ENCODE measurements at regions not wholly inside any gene's neighbourhood (a gene's known extent, or its start where the extent isn't known, plus 50 kb on each side); places are given as distances from the start of the nearest gene placed in this dataset.
"Not testable (repeated sequence)": the region's sequence is repeated elsewhere in the genome, so short reads cannot be mapped to it uniquely, and the experiment has no call there.

DNA sequence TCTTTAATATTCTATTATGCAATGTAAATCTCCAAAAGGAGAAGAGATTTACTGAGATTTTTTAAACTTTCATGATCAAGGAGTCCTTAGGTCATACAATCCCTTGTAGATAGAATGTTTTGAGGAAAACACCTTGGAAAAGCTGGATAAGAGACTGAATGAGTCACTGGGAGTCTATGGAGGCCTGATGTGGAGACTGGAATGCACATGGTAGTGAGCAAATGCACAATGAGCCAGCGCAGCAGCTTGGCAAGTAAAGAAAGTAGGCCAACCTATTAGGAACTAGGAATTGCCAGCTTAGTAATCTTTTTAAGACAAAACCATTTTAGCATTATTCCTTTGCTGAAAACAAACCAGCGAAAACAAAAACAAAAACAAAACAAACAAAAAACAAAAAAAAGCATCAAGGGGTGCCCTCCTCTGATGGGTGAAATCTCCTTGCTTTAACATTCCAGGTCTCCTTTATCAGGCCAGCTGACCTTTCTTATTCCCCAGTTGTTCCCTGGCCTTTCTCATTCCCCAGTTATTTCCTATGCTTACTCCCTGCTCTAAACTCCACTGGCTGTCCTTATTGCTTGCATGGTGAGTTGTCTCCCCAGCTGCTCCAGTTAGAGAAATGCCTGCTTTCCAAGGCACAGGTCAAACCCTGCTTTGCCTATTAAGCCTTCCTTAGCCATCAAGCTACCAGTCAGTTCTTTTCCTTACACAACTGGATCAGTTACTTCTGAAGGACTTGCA is 135.8 kb downstream of the PLCE1 start:
- DNase-seq: no peak

DNA sequence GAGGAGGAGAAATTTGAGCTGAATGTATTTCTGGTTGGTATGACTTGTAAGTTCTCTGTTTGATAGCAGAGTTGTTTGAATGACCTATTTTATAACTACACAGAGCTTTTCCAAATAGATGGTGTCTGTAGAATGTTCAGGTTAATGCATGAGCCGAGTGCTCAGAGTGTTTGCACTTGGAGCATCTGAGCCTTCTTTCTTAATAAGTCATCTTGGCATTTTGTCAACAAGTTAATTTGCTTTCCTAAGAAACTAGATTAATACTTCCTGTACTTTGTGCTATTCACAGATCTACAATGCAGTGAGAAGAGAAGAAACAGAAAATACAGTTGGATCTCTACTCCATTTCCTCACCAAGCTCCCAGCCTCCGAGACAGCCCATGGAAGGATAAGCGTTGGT is 138.2 kb downstream of the PLCE1 start:
- no peak for DNase-seq

DNA sequence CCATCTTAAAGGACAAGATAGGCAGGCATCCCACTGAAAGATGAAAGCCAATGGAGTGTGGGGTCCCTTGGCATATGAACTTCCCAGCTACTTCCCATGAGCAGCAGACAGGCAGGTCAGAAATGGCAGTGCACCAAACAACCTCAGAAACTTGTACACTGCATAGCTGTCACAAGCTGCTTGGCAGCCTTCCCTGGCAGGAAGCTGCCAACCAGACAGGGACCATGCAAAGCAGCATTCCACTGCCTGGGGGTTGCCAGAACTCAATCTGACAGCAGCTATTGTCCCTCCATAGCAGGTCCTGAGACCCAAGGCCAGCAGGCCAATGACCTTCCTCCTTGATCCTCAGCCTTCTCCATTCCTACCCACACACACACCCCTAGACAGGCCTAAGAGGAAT is 139.5 kb downstream of the PLCE1 start:
- no peak for DNase-seq

DNA sequence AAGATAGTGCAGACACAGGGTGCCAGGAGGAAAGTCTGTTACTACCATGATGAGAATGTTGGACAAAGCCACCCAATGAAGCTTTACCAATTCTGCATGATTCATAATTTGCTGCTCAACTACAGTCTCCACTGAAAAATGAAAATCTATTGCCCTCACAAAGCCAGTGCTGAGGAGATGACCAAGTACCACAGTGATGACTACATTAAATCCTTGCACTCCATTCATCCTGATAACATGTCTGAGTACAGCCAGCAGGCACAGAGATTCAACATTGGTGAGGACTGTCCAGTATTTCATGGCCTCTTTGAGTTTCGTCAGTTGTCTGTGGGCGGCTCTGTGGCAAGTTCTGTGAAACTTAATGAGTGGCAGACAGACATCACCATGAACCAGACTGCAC is 144.0 kb downstream of the PLCE1 start:
- DNase-seq: no peak

DNA sequence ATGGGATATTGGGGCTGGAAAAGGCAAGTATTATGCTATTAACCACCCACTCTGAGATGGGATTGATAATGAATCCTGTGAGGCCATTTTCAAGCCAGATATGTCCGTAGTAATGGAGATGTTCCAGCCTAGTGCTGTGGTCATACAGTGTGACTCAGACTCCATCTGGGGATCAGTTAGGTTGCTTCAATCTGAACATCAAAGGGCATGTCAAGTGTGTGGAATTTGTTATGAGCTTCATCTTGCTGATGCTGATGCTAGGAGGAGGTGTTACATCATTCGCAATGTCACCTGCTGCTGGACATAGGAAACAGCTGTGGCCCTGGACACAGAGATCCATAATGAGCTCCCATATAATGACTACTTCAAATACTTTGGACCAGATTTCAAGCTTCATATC is 144.7 kb downstream of the PLCE1 start:
- DNase-seq: no peak

DNA sequence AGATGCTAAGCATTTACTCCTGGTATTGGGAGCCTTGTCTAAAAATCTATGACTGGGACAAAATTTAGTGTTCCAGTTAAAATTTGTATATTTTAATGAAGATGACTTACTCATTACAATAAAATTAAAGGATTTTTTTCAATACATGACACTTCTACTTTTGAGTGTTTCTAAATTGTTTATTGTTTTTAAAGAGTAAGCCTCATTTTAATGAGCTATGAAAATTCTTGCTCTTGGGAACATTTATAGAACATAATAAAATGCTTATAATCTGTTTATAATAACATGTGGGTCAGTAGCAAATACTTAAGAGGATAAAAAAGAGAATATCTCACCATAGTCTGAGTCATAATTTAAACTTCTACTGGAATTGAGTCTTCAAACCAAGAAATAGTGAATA is 149.5 kb downstream of the PLCE1 start:
- no peak for DNase-seq

DNA sequence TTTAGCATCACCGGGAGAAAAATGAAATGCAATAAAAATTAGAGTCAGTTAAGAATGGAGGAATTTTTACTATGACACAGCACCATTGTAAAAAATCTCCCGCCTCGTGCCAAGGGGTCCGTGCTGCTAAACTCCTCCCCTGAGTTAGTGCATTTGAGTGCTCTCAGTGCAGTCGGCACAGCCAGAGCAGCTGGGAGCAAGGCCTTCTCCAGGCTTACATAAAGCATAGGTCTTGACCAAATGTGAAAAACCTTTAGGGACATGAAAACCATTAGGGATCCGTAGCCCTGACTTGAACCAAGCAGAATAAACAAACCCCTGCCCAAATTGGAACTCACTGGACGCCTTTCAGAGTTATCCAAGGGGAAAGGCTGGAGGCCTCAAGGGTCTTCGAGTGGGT is 152.6 kb downstream of the PLCE1 start:
- DNase-seq: no peak

DNA sequence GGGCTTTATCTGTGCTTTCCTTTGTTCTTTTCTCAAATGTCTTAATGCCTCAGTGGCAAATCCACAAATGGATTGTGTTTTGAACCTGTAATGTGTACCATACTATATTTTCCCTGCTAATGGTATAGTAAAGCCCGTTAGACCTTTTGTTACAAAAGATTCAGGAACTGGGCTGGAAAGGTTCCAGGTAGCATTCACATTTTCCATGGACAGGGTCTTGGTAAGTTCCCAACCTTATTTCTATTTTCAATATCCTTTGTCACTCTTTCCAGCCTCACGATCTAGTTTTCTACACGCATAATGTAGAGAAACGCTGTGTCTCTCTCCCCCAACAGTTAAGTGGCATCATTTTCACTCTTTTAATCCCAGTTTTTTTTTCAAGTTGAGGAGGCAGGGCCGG is 153.0 kb downstream of the PLCE1 start:
- DNase-seq: no peak

DNA sequence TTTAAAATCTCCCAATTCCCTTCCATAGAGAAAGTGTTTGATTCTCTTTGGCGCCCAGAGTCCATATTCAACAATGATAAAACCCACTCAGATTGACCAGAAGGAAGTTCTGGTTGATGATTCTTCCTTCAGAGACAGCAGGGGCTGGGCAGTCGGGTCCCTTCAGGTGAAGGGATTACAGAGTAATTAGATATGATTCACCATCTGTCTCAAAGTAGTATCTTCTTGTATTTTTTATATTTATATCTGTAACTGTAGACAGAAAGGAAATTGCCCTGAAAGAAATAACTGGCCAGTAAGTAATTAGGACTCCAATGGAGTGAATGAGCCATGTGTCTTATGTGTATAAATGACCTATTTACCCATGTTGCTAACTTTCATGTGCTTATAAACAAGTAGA is 156.0 kb downstream of the PLCE1 start:
- peak; percentile 78 for DNase-seq

DNA sequence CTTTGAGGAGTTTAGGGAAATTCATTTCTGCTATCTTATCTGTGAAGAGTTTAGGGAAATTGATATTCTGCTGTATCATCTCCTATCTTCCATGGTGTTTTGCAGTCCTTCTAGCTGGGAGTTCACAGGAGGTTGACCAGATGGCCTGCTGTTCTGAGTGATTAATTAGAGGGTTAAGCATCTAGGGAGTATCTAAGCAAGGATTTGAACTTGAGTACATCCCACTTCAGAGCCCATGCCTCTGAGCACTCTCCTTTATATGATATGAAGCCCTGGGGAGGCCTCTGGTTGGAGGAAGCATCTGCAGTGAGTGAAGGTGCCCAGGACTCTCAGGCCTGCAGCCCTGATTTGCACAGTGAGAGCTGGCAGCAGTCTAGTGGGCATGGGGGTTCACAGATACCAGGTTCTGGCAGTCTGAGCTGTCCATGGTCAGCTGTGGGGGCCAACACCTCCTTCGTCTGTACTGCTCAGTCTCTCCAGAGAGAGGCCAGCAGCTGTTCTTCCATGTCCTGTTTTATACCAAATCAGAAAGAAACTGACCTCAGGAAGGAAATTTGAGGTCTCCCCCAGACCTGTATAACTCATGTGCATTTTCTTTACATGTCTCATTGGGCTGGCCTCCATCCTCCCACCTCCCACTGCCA is 156.9 kb downstream of the PLCE1 start:
- DNase-seq: peak; percentile 94

DNA sequence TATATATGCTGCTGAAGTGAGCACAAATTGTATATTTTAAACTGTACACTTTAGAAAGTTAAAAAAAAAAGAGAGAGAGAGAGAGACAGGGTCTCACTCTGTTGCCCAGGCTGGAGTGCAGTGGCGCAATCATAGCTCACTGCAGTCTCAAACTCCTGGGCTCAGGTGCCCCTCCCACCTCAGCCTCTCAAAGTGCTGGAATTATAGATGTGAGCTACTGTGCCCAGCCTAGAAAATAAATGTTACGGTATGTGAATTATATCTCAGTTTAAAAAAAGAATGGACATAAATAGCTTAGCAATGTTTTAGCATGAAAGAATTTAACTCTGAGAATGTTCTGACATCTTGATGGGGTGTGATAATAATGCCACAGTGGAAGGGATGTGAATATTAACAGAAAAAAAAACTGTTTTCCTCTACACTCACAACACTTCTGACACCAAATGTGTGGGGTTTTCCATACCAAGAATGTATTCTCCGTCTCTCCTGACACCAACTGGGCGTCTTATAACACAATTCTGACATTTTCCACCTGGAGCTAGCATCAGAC is 162.1 kb downstream of the PLCE1 start:
- DNase-seq: no peak

DNA sequence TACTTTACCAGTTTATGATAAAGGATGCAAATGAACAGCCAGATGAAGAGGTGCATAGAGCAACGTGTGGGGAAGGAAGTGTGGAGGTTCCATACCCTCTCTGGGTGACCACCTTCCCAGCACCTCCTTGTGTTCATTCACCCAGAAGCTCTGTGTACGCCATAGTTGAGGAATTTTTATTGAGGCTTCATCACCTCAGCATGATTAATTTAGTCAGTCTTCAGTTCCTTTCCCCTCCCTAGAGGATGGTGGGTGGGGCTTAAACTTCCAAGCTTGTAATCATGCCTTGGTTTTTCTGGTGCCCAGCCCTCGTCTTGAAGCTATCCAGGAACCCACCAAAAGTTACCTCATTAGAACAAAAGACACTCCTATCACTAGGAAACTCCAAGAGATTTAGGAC is 162.7 kb downstream of the PLCE1 start:
- DNase-seq: no peak

DNA sequence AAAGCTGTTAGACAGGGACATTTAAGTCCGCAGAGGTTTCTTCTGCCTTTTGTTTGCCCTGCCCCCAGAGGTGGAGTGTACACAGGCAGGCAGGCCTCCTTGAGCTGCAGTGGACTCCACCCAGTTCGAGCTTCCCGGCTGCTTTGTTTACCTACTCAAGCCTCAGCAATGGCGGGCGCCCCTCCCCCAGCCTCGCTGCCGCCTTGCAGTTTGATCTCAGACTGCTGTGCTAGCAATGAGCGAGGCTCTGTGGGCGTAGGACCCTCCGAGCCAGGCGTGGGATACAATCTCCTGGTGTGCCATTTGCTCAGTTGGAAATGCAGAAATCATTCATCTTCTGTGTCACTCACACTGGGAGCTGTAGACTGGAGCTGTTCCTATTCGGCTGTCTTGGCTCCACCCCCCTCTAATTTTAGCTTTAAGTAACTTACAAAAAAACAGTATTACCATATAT is 171.5 kb downstream of the PLCE1 start:
- DNase-seq: not testable (repeated sequence)

DNA sequence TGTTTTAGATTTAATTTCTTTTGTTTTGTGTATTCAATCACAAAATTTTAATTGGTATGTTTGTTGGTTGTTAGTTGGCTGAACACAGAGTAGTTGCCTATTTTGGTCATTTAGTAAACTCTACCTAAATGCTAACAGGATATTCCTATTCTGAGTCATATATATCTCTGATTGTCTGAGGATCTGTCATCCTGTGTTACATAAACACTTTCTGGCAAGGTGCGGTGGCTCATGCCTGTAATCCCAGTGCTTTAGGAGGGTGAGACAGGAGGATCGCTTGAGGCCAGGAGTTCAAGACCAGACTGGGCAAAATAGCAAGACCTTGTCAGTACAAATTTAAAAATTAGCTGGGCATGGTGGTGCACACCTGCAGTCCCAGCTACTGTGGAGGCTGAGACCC is 178.6 kb downstream of the PLCE1 start:
- no peak for DNase-seq

DNA sequence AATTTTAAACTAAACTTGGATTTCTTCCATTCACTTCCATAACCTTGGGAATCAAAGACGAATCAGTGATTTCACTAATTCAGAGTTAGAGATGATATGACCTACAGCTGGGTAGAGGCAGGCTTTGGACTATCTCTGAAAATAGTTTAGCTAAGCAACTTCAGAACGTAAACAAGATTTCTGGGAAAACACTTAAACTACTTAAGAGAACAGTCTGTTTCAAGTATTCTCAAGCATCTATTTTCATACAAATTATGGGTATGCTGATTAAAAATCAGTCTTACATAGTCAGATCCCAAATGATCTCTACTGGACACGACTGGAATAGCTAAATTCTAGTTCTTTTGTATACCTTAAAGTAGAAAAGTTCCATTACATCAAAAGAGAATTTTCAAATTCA is 179.9 kb downstream of the PLCE1 start:
- no peak for DNase-seq

DNA sequence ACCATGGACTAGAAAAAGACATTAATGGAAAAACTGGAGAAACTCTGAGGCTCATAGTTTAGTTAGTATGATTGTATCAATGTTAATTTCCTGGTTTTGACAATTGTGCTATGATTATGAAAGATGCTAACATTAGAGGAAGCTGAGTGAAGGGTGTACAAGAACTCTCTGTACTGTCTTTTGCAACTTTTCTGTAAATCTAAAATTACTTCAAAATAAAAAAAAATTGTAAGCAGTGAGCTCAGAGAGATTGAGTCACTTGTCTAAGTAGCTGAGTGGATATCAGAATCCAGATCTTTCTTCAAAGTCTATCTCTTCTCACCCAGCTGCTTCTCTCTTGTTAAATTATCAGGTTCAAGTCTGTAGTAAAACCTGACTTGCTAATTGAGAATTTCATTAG is 181.1 kb downstream of the PLCE1 start:
- DNase-seq: no peak

DNA sequence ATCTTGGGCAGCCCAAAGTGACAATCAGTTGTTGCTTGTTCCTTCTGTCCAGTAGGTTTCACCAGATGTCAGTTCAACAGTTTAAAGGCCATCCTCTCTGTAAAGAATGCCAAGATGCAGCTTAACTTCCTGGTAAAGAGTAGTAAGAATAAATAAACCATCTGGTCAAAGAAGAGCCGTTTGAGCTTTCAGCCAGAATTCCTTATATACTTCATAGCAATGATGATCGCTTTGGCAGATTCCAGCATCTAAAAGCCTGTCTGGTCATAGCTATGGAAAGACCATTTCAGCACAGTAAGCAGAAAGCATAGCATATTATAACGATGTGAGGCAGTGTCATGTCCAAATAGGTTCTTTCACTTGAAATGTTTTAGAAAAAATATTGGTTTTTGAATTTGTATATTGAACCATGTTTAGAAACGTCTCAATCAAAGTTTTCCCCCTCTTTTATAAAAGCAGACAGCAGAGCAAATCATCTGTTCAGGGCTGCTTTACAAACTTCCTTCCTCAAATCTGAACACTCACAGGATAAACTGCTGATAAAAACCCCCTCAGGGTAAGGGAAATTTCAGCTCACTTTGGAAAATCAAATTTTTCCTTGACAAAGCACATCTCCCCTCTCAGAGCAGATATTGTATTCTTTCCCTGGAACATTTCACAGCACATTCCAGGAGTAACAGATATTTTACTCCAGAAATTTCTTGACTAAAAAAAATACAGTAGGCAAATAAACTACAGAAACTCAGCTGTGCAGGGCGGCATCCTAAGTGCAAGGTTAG is 184.1 kb downstream of the NOC3L start:
- DNase-seq: no peak

DNA sequence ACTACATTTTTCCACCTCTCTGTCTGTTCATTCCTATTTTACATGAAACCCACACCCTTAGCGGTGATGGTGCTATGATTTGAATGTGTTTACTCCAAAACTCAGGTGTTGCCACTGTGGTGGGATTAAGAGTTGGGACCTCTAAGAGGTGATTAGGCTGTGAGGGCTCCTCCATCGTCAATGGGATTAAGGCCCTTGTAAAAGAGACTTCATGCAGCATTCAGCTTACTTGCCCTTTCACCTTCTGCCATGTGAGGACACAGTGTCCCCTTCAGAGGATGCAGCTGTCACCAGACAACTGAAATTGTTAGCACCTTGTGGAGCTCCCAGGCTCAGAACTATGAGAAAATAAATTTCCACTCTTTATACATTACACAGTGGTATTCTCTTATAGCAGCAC is 182.2 kb downstream of the NOC3L start:
- DNase-seq: peak; percentile 88

DNA sequence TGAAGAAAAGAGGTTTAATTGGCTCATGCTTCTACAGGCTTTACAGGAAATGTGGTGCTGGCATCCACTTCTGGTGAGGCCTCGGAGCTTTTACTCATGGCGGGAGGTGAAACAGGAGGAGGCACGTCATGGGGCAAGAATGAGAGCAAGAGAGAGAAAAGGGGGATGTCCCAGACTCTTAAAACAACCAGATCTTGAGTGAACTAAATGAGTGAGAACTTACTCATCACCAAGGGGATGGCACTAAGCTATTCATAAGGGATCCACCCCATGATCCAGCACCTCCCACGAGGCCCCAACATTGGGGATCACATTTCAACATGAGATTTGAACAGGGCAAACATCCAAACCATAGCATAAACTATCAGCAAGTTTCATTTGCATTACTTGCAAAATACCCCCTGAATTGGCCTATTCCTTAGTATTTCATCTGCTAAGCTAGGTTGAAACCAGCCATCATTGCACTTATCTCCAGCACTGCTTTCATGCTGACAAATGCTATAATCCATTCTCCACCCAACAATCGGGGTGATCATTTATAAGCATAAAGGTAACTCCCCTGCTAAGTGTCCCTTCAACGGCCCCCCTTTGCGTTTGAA is 179.0 kb downstream of the NOC3L start:
- no peak for DNase-seq

DNA sequence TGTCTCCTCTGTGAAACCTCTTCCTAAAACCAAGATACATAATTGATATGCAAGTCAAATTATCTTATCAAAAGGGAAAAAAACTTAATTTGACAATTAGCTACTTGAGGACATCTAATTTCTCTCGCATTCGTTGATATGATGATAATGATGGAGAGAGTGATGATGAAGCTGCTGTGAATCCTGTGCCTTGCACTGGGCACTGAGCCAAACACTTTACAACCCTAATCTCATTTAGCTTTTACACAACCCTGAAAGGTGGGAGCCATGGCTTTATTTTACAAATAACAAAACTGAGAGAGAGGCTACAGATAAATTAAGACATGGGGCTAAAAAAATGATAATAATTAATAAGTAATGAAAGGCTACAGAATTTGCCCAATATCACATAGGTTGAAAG is 176.0 kb downstream of the NOC3L start:
- peak; percentile 80 for DNase-seq

DNA sequence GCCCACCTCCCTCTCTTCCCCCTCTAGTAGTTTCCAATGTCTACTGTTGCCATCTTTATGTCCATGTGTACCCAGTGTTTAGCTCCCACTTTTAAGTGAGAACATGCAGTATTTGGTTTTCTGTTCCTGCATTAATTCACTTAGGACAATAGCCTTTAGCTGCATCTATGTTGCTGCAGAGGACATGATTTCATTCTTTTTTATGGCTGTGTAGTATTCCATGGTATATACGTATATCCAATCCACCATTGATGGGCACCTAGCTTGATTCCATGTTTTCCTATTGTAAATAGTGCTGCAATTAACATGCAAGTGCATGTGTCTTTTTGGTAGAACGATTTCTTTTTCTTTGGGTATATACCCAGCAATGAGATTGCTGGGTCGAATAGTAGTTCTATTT is 170.4 kb downstream of the NOC3L start:
- no peak for DNase-seq

DNA sequence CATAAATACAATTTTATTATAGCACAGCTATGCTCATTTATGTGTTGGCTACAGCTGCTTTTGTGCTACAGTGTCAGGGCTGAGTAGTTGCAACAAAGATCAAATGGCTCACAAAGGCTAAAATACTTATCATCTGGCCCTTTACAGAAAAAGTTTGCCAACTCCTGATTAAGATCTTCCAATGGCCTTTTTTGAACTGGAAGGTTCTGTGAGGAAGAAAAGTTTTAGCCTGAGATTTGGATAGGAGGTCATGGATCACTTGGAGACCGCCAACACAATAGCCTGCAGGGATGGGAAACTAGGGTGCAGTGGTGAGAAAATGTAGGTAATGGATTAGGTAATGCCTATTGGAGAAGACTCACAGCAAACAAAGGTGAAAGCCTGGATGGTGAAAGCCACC is 169.8 kb downstream of the NOC3L start:
- no peak for DNase-seq

DNA sequence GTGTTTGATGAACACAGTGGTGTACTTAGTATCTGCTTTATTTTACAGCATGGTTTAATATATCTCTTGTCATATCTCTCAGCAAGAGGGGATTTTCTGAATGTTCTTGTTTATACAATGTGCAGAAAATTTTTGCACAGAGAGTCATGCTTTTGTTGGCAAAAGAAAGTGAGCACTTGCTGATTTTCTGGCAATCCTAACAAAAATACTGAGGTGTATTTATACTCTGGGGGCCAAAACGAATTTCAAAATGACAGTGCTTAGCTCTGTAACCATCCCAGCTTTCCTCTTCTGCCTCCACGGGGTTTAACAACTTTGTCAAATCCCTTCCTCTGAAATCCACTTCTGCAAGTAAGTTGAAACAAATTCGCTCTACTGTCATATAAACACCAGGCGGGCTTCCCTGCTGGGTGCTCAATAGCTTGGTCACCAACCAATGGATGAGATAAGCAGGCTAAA is 169.2 kb downstream of the NOC3L start:
- DNase-seq: no peak
